NCI-H1694 (cell line): ENCODE measurements at regions not wholly inside any gene's neighbourhood (a gene's known extent, or its start where the extent isn't known, plus 50 kb on each side); places are given as distances from the start of the nearest gene placed in this dataset.

Experiments
- DNase-seq: peaks from one replicate; lab custom pipeline; 2025; lab: John Stamatoyannopoulos, UW

DNA sequence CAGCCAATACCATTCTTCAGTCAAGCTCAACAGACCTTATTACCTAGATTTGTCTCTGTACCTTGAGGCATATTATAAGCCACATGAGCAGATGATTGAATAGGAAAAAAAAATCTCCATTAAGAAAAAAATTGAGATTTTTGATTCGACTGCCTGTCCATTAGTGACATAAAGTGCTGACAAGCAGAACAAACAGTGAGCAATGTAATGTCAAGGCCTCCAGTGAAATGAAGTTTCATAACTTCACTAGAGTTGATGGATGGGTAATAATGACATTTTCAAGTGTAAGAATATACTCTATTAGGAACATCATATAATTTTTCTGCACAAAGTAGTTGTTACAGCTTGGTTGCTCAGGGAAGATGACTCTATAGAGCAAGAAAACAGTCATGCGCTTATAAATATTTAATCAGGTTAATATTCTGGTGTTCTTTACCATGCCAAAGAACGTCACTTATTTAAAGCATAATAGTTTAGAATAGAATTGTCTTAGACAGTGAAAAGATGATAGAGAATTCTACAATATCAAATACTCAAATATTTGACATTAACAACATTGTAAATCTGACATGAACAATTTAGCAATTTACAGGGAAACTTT, 783.7 kb downstream of the EPHA7 start:
- DNase-seq, result no peak

DNA sequence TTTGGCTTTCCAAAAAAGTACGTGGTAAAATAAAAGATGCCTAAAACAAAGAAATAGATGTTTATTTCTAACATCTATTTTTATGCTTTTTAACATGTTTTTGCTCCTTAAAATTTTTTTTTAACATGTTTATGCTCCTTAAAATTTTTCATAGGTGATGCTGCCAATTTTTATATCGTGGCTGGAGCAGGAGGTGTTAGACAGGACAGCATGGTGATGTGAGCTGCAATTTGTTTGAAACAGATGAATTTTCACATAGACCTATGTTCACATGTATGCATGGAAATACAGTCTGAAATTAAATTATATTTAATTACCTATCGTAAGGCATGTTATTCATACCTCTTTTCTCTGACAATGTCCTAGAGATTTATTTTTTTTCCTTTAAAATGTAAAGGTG, 784.8 kb downstream of the EPHA7 start:
- DNase-seq, result no peak

DNA sequence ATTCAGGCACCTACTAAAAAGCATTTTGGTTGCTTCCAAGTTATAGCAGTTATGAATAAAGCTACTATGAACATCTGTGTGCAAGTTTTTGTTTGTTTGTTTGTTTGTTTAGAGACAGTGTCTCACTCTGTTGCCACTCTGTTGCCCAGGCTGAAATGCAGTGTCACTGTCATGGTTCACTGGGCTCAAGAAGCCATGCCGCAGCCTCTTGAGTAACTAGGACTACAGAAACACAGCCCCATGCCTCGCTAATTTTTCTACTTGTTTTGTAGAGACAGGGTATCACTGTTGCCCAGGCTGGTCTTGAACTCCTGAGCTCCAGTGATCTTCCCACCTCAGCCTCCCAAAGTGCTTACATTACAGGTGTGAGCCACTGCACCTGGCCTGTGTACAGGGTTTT, 795.9 kb downstream of the EPHA7 start:
- no peak for DNase-seq

DNA sequence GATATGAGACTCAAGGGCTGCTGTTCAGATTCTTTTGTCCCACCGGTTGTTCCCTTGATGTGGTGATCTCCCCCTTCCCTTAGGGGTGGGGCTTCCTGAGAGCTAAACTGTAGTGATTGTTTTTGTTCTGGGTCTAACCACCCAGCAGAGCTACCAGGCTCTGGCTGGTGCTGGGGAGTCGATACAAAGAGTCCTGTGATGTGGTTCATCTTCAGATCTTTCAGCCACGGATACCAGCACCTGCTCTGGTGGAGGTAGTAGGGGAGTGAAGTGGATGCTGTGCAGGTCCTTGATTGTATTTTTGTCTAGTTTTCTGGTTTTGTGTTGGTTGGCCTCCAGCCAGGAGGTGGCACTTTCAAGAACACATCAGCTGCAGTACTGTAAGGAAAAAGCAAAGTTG, 801.6 kb downstream of the EPHA7 start:
- DNase-seq, result no peak

- peak; percentile 41 for DNase-seq
Observed at GRCh38 chr6:92608751-92609150, 810.6 kb downstream of the EPHA7 start.

DNA sequence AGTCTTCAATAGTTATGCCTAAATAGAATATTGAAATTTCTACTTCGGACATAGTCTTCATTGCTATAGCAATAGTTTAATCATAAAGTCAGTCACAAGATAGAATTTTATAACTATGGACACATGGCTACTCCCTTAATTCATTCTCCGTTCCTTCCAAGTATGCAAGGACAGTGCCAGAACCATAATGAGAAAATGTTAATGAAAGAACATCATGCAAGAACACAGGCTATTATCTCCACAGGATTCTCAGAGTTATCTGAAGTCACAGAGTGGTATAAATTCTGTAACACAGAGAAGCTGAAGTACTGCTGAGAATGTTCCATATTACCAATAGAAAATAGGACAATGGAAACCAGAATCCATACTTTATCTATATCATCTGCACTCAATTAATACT, 826.2 kb downstream of the EPHA7 start:
- DNase-seq, result no peak

- DNase-seq, result no peak
Observed at GRCh38 chr6:92589996-92590395, 829.4 kb downstream of the EPHA7 start.

GRCh38 chr6:92588148-92588547, 831.2 kb downstream of the EPHA7 start:
- no peak for DNase-seq

DNA sequence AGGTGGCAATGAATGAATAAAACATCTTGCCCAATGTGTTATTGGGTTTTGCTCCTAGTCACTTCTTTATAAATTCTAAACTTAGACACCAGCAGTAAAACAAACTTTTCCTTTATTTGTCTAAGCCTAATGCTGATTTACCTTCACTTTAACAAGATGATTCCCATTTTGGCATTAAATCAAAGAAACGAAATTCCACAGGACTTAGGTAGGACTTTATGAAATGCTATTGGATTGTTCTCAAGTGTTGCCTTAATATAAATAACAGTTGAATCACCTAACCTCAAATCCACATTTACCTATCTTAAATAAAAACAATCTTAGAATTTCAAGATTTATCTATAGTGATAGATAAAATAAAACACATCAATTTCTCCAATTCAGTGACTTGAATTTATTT, 831.8 kb downstream of the EPHA7 start:
- no peak for DNase-seq

DNA sequence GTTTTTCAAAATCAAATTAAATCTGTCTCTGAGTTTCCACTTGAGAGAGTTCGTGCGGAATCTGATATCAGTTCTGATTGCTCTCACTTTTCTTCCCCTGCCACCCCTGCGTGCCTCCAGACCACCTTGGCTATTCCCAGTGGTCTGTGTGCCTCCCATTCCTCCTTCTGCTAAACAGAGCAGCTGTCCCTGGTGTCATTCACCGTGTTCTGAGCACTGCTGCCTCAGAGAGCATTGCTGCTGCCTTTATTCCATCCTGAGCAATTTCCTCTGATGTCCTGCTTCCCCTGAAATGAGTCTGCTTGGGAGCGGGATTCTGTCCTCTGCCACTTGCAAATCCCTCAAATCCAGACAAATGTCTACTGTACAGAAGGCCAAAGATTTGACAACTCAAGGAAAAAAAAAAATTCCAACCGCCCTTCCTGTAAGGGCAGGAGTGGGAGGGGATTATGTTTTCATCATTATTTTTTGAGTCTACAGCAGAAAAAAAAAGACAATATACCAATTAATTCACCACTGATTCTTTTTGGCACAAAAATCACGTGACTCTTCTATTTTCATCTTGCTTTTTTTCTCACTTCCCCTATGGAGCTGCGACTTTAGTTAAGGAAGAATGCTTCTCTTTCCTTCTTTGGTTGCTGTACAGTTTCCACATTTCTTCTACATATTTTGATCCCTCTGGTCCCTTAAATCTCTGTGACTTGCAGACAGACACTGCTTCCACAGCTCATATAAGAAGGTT, 833.0 kb downstream of the EPHA7 start:
- no peak for DNase-seq

DNA sequence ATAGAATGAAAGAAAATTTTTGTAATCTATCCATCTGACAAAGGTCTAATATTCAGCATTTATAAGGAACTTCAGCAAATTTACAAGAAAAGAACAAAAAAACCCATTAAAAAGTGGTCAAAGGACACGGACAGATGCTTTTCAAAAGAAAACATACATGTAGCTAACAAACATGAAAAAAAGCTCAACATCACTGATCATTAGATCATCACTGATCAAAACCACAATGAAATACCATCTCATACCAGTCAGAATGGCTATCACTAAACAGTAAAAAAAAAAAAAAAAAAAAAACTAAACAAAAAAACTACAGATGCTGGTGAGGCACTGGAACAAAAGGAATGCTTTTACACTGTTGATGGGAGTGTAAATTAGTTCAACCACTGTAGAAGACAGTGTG, 837.1 kb downstream of the EPHA7 start:
- DNase-seq, result no peak

DNA sequence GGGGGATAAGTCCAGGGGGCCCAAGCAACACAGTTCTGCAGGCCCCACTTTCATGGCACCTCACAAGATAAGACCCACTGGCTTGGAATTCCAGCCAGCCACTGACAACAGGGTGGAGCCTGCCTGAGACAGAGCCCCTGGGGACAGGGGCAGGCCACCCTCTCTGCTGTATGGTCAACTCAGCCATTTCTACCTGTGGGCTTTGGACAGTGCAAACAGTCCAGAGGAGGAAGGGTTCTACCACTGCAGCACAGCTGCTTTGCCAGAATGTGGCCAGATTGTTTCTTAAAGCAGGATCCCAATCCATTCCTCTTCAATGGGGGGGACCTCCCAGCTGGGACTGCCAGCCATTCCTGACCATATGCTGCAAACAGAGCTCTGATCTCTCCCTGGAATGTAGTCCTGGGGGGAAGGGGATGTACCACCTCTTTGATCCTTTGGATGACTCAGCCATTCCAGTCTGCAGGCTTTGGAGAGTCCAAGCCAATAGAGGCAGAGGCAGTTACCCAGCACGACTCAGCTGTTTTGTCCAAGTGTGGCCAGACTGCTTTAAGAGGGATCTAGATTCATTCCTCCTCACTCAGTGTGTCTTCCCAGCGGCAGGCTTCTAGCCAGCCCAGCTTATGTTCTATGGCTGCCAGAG, 842.2 kb downstream of the EPHA7 start:
- DNase-seq, result no peak

DNA sequence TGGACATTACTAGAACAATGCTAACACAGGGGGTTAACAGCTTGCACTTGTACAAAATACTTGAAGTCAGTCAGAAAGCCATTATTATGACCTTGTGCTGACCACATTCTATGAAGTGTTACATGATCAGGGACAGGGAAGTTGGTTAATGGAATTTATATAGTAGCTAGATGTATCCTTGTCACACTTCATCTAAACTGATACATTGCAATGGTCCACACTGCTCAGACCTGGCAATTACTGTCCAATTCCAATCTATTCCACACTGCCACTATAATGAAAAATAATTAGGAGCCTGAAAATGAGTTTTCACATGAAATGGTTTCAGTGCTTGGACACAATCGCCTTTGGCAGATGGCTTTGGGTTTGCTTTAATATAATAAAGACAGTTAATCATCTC, 850.8 kb downstream of the EPHA7 start:
- DNase-seq, result no peak

- no peak for DNase-seq
Observed at GRCh38 chr6:92566632-92567031, 852.7 kb downstream of the EPHA7 start.

DNA sequence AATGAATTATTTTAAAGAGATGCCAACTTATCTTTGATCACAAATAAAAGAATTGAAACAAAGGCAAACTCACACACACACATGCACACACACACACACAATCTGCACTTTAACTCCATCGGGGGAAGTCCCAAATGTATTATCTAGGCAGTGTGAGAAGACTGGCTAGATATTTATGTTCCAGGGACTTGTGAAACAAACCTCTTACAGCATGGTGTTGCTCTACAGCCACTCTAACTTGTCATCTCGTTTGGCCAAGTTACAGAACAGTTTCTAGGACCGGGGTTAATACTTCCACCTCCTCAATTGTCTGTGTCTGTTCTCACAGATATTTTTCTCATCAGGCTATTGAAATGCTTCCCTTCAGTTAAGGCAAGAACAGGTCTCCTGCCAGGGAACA, 855.0 kb downstream of the EPHA7 start:
- DNase-seq, result no peak

DNA sequence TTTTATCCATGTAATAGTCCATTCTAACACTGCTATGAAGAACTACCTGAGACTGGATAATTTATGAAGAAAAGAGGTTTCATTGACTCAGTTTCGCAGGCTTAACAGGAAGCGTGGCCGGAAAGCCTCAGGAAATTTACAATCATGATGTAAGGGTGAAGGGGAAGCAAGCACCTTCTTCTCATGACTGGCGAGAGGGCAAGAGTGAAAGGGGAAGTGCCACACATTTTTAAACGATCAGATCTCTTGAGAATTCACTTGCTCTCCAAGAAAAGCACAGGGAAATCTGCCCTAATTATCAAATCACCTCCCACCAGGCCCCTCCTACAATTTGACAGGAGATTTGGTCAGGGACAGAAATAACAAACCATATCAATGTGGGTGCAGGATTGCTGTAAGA, 859.7 kb downstream of the EPHA7 start:
- no peak for DNase-seq

DNA sequence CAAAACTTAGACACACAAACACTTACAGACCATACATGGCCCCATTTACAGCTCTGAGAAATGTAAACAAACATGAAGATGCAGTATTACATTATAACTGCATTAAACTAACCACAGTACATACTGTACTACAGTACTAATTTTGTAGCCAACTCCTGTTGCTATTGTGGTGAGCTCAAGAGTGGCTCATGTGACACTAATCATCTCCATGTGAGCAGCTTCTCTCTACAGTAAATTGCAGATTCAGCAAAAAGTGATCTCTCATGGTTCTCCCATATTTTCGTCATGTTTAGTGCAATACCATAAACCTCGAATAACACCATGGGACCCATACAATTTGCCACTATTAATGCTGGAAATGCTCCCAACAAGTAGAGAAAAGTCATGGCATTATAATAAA, 860.4 kb downstream of the EPHA7 start:
- no peak for DNase-seq

GRCh38 chr6:92550501-92550900, 868.9 kb downstream of the EPHA7 start:
- DNase-seq, result no peak

DNA sequence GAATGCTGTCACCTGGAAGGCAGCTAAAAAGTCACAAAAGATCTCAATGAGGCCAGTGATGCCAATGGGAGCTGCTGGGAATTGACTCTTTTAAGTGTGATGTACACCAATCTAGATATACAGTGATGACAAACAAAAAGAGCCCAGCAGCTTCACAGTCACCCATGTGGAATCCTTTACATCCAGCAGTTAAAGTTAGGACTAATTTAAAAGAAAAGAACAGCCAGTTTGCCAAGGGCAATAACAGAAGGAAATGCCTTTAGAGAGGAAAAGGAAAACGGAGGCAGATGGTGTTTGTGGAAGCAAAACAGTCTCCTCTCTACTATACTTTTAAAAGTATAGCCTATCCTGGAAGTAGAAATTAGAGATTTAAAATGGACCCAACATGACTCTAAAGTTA, 873.5 kb downstream of the EPHA7 start:
- no peak for DNase-seq

DNA sequence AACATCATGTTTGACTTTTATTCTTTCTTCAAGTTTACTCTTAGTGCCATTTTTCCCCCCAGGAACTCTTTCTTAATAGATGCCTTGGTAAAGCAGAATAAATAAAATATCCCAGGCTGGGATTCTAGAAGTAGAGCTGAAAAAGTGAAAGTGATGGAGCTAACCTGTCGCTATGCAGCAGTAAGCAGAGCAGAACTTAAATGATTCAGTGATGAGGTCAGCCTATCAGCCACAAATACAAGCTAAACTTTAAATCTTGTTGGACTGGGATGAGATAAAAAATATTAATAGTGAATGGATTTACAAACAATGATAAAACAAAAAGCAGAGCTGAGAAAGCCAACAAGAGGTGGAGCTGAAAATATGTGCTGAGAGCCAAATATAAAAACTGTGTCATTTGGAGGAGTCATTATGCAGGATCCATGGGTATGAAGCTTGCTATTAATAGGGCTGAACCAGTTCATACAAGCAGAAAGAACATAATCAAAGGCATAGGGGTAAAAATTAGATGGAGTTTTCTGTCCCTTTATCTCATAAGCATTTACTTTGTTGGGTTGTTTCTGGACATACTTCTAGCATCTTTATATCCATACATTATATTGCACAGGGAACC, 877.8 kb downstream of the EPHA7 start:
- no peak for DNase-seq

GRCh38 chr6:92538926-92539325, 880.4 kb downstream of the EPHA7 start:
- no peak for DNase-seq

- no peak for DNase-seq
Observed at GRCh38 chr6:92538275-92538674, 881.1 kb downstream of the EPHA7 start.

DNA sequence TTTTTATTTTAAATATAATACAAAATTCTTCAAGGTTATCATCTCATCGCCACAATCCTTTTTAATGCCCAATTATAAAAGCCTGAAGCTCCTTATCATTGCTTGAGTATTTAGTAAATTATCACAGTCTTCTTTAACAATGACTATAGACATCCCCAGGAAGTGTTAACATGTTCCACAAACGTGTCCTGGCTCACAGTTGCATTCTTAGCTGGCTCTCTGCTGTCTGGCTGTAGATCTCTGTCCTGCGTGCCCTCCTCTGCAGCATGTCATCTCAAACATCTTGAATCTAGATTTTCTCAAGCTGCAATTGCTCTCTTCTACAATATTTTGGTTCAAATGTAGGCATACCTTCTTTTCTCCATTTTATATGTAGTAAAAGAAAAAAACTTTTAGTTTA, 885.2 kb downstream of the EPHA7 start:
- no peak for DNase-seq
